ENCODE measurements at regions not wholly inside any gene's neighbourhood (a gene's known extent, or its start where the extent isn't known, plus 50 kb on each side); places are given as distances from the start of the nearest gene placed in this dataset.

GRCh38 chr2:30324245-30324908 is 93.0 kb downstream of the LBH start:
- H3K9me3 ChIP-seq (ENCODE audit: control insufficient read depth in 2 of 3, insufficient read depth in 1 of 3, low read length in 3 of 3) = no peaks in the 10 kb centered on the region
- intact Hi-C loops (cut with DNase I) = no loop called here
- no peaks in the 10 kb centered on the region for H3K27me3 ChIP-seq (ENCODE audit: control insufficient read depth, insufficient read depth, low read length)
- FAIRE-seq (no peak), DNase-seq (no peak)
- no peaks in the 10 kb centered on the region for H3K4me1 ChIP-seq (ENCODE audit: control insufficient read depth in 2 of 3, insufficient read depth in 2 of 3, low read depth in 1 of 3, low read length in 3 of 3)
- H3K36me3 ChIP-seq (ENCODE audit: control insufficient read depth in 2 of 3, insufficient read depth in 3 of 3, low read length in 3 of 3) = no peaks in the 10 kb centered on the region
- H3K27ac ChIP-seq (ENCODE audit: low read depth in 2 of 2, low read length in 2 of 2) = no peak overlapping the region
- H3K9ac ChIP-seq (ENCODE audit: low read length in 3 of 3) = no peak overlapping the region
- no peak for TF ChIP-seq CTCF (IDR thresholded peaks at IDR 0.05; ENCODE audit: borderline replicate concordance, extremely low read depth, insufficient read depth)
- no peak overlapping the region for H3K4me3 ChIP-seq (ENCODE audit: low read length in 3 of 3)

- Histone ChIP-seq H3K36me3 (ENCODE audit: control insufficient read depth in 2 of 3, insufficient read depth in 3 of 3, low read length in 3 of 3) (no peaks in the 10 kb centered on the region), H3K27ac (ENCODE audit: low read depth in 2 of 2, low read length in 2 of 2) (no peak overlapping the region), H3K9me3 (ENCODE audit: control insufficient read depth in 2 of 3, insufficient read depth in 1 of 3, low read length in 3 of 3) (no peaks in the 10 kb centered on the region), H3K4me1 (ENCODE audit: control insufficient read depth in 2 of 3, insufficient read depth in 2 of 3, low read depth in 1 of 3, low read length in 3 of 3) (no peaks in the 10 kb centered on the region), H3K9ac (ENCODE audit: low read length in 3 of 3) (no peak overlapping the region), H3K4me3 (ENCODE audit: low read length in 3 of 3) (no peak overlapping the region), H3K27me3 (ENCODE audit: control insufficient read depth, insufficient read depth, low read length) (no peaks in the 10 kb centered on the region)
- intact Hi-C loops (cut with DNase I) = no loop called here
- no peak for FAIRE-seq
- no peak for TF ChIP-seq CTCF (IDR thresholded peaks at IDR 0.05; ENCODE audit: borderline replicate concordance, extremely low read depth, insufficient read depth)
- DNase-seq = no peak
These were observed 94.4 kb downstream of the LBH start for GRCh38 chr2:30325600-30326328.

GRCh38 chr2:30326497-30326896 is 95.2 kb downstream of the LBH start:
- Histone ChIP-seq H3K36me3 (ENCODE audit: control insufficient read depth in 2 of 3, insufficient read depth in 3 of 3, low read length in 3 of 3) (no peaks in the 10 kb centered on the region), H3K9ac (ENCODE audit: low read length in 3 of 3) (no peak overlapping the region), H3K4me3 (ENCODE audit: low read length in 3 of 3) (no peak overlapping the region), H3K4me1 (ENCODE audit: control insufficient read depth in 2 of 3, insufficient read depth in 2 of 3, low read depth in 1 of 3, low read length in 3 of 3) (no peaks in the 10 kb centered on the region), H3K27ac (ENCODE audit: low read depth in 2 of 2, low read length in 2 of 2) (no peak overlapping the region), H3K27me3 (ENCODE audit: control insufficient read depth, insufficient read depth, low read length) (no peaks in the 10 kb centered on the region), H3K9me3 (ENCODE audit: control insufficient read depth in 2 of 3, insufficient read depth in 1 of 3, low read length in 3 of 3) (peaks cover 0 to 3% (median 0%) of the 10 kb centered on the region in 3 donors)
- intact Hi-C loops (cut with DNase I) = no loop called here
- no peak for FAIRE-seq
- no peak for TF ChIP-seq CTCF (IDR thresholded peaks at IDR 0.05; ENCODE audit: borderline replicate concordance, extremely low read depth, insufficient read depth)
- DNase-seq = no peak

Data from kidney (tissue), 13 donors.